Left ventricle myocardium superior (tissue), 1 donor: ENCODE measurements at regions not wholly inside any gene's neighbourhood (a gene's known extent, or its start where the extent isn't known, plus 50 kb on each side); places are given as distances from the start of the nearest gene placed in this dataset.

Experiments used
- ATAC-seq: fragments of 200-7000 bp; cut with Tn5 transposase; one replicate; pipeline ENCODE4 v1.9.1; 2020; ENCODE audit warnings: mild to moderate bottlenecking, moderate library complexity
- DNase-seq: peaks from one replicate; pipeline ENCODE4 v3.0.0-alpha.2; 2020
- intact Hi-C: fragments of 100-400 bp; cut with micrococcal nuclease; formaldehyde crosslinking; loops from one replicate; pipeline ENCODE4 v1.11.0; 2022
- donor health status: DM: no; HTN: yes; CAD: no; lungs with severe emphysema.

- DNase-seq (no peak), ATAC-seq (no peak)
- intact Hi-C loops = no loop called here
Measured at GRCh38 chrX:39514801-39515200, 583.0 kb downstream of the BCOR start.

- ATAC-seq (no peak), DNase-seq (no peak)
- intact Hi-C loops = no loop called here
Measured at GRCh38 chrX:39516427-39516841, 581.3 kb downstream of the BCOR start.

GRCh38 chrX:39518476-39519029, 579.2 kb downstream of the BCOR start:
- peak; percentile 70 for DNase-seq
- peak; percentile 75 for ATAC-seq
- intact Hi-C loops = no loop called here

- intact Hi-C loops = no loop called here
- peak; percentile 55 for ATAC-seq
Measured at GRCh38 chrX:39519030-39519488, 578.7 kb downstream of the BCOR start.

GRCh38 chrX:39519566-39520301, 578.0 kb downstream of the BCOR start:
- ATAC-seq (peak; percentile 84), DNase-seq (peak; percentile 61)
- intact Hi-C loops = no loop called here

More at GRCh38 chrX:39519030-39519488, 578.7 kb downstream of the BCOR start:
- DNase-seq = peak; percentile 51

GRCh38 chrX:39525758-39526157, 572.0 kb downstream of the BCOR start:
- ATAC-seq = no peak
- intact Hi-C loops = no loop called here

GRCh38 chrX:39527025-39527424, 570.7 kb downstream of the BCOR start:
- DNase-seq = no peak
- ATAC-seq = peak; percentile 28
- intact Hi-C loops = no loop called here

More at GRCh38 chrX:39525758-39526157, 572.0 kb downstream of the BCOR start:
- no peak for DNase-seq

GRCh38 chrX:39528161-39528916, 569.4 kb downstream of the BCOR start:
- DNase-seq = no peak
- ATAC-seq = no peak
- intact Hi-C loops = no loop called here

GRCh38 chrX:39532761-39533160, 565.0 kb downstream of the BCOR start:
- ATAC-seq (no peak), DNase-seq (no peak)
- intact Hi-C loops = no loop called here

GRCh38 chrX:39534949-39535348, 562.8 kb downstream of the BCOR start:
- intact Hi-C loops = no loop called here
- DNase-seq (no peak), ATAC-seq (no peak)

GRCh38 chrX:39536211-39536610, 561.5 kb downstream of the BCOR start:
- no peak for DNase-seq
- intact Hi-C loops = no loop called here
- ATAC-seq = no peak

GRCh38 chrX:39541881-39542280, 555.9 kb downstream of the BCOR start:
- intact Hi-C loops = no loop called here
- DNase-seq = no peak

GRCh38 chrX:39542316-39542715, 555.4 kb downstream of the BCOR start:
- intact Hi-C loops = no loop called here
- ATAC-seq = no peak
- no peak for DNase-seq

More at GRCh38 chrX:39541881-39542280, 555.9 kb downstream of the BCOR start:
- ATAC-seq = no peak

GRCh38 chrX:39550795-39551361, 546.9 kb downstream of the BCOR start:
- intact Hi-C loops = no loop called here
- ATAC-seq (no peak), DNase-seq (no peak)

GRCh38 chrX:39551762-39552161, 546.0 kb downstream of the BCOR start:
- no peak for ATAC-seq
- intact Hi-C loops = no loop called here
- no peak for DNase-seq

- DNase-seq (no peak), ATAC-seq (no peak)
- intact Hi-C loops = no loop called here
Measured at GRCh38 chrX:39555431-39555830, 542.3 kb downstream of the BCOR start.

- intact Hi-C loops = no loop called here
- no peak for DNase-seq
- no peak for ATAC-seq
Measured at GRCh38 chrX:39556056-39556455, 541.7 kb downstream of the BCOR start.

GRCh38 chrX:39559229-39559628, 538.5 kb downstream of the BCOR start:
- ATAC-seq (no peak), DNase-seq (no peak)
- intact Hi-C loops = no loop called here

- DNase-seq = no peak
- ATAC-seq = no peak
- intact Hi-C loops = no loop called here
Measured at GRCh38 chrX:39560271-39560670, 537.5 kb downstream of the BCOR start.

- ATAC-seq (no peak), DNase-seq (no peak)
- intact Hi-C loops = no loop called here
Measured at GRCh38 chrX:39563178-39563577, 534.6 kb downstream of the BCOR start.
